ENCODE measurements at regions not wholly inside any gene's neighbourhood (a gene's known extent, or its start where the extent isn't known, plus 50 kb on each side); places are given as distances from the start of the nearest gene placed in this dataset.

DNA sequence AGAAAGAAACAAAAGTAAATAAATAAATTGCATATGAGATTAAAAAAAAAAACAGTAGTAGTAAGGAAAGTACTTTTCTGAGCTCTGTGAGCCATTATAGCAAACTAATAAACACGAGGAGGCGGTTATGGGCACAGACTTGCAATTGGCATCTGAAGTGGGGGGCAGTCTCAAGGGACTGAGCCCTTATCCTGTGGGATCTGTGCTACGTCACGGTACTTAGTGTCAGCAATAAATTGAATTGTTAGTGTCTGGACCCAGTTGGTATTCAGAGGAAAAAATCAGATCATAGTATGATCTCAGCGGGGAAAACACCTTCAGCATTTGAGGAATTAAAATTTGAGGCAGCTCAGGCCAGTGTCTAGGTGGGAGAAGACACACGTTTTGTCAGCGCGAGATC is 76.6 kb upstream of the TEX51 start:
- no peaks in the 10 kb centered on the region for H3K4me1 Mint-ChIP-seq (ENCODE audit: unreplicated experiment)

DNA sequence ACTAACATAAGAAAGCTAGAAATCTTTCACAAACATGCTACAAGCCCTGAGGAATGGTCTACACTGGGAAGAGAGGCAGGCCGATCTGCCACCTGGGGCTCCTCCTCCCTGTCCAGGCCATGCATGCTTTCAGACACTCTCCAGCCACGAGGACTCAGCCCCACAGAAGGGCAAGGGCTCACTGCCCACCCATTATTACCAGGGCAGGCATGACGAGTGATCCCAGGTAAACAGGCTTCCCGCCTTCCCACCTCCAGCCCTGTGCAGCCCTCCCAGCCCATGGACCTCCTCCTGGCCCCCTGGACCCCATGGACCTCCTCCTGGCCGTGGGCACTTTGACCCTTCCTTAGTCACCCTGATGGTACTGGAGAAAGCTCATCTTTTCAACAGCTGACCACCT is 75.8 kb upstream of the TEX51 start:
- no peak for DNase-seq (ENCODE audit: extremely low spot score, unreplicated experiment)
- Mint-ChIP-seq H3K4me3 (no peak overlapping the region), H3K36me3 (no peaks in the 10 kb centered on the region), H3K27ac (no peak overlapping the region), H3K9me3 (no peaks in the 10 kb centered on the region), H3K4me1 (ENCODE audit: unreplicated experiment) (no peaks in the 10 kb centered on the region), H3K27me3 (no peaks in the 10 kb centered on the region)
- TF ChIP-seq, protein P1, sequence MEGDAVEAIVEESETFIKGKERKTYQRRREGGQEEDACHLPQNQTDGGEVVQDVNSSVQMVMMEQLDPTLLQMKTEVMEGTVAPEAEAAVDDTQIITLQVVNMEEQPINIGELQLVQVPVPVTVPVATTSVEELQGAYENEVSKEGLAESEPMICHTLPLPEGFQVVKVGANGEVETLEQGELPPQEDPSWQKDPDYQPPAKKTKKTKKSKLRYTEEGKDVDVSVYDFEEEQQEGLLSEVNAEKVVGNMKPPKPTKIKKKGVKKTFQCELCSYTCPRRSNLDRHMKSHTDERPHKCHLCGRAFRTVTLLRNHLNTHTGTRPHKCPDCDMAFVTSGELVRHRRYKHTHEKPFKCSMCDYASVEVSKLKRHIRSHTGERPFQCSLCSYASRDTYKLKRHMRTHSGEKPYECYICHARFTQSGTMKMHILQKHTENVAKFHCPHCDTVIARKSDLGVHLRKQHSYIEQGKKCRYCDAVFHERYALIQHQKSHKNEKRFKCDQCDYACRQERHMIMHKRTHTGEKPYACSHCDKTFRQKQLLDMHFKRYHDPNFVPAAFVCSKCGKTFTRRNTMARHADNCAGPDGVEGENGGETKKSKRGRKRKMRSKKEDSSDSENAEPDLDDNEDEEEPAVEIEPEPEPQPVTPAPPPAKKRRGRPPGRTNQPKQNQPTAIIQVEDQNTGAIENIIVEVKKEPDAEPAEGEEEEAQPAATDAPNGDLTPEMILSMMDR (conservative IDR thresholded peaks at IDR 0.05) = no peak

More for the DNA sequence above, 76.6 kb upstream of the TEX51 start:
- H3K27ac Mint-ChIP-seq = no peak overlapping the region
- H3K4me3 Mint-ChIP-seq = no peak overlapping the region
- DNase-seq (ENCODE audit: extremely low spot score, unreplicated experiment) = no peak
- no peaks in the 10 kb centered on the region for H3K36me3 Mint-ChIP-seq
- TF ChIP-seq, protein P1 (conservative IDR thresholded peaks at IDR 0.05) = no peak
- H3K27me3 Mint-ChIP-seq = no peaks in the 10 kb centered on the region
- H3K9me3 Mint-ChIP-seq = no peaks in the 10 kb centered on the region

DNA sequence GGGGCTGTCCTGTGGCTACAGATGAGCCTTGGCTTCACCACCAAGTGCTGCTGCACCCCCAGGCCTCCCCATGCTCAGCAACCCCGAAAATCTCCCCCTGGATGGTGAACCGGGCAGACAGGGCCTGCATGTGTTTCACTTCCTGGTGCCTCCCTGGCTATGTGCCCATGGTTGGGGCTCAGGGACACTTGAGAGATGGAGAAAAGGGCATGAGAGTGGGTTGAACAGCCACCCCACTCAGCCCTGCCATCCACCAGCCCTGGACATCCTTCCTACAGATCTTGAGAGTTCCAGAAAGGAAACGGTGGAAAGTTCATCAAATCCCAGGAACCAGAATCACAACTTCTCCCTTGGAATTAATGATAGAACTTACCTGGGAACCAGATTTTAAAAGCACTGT is 74.7 kb upstream of the TEX51 start:
- no peak overlapping the region for H3K4me3 Mint-ChIP-seq
- H3K36me3 Mint-ChIP-seq = no peaks in the 10 kb centered on the region
- no peak for DNase-seq (ENCODE audit: extremely low spot score, unreplicated experiment)
- H3K27me3 Mint-ChIP-seq = no peaks in the 10 kb centered on the region
- TF ChIP-seq, protein P1 (conservative IDR thresholded peaks at IDR 0.05) = no peak
- H3K4me1 Mint-ChIP-seq (ENCODE audit: unreplicated experiment) = no peaks in the 10 kb centered on the region
- H3K9me3 Mint-ChIP-seq = no peaks in the 10 kb centered on the region
- no peak overlapping the region for H3K27ac Mint-ChIP-seq

DNA sequence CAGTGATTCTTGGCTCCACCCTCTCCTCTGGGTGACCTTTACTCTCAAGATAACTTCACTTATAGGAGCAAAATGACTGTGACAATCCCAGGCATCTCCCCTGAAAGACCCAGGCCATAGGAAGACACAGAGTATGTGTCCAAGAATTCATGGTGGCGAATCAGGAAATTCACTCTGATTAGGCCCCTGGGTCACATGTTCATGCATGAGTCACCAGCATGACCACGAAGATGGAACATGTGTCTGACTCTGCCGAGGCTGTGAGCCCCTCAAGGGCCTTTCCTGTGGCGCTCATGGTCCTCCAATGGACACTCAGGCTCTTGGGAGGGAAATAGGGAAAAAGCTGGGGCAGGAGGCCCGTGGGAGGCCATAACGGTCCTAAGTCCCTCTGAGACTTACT is 74.0 kb upstream of the TEX51 start:
- Mint-ChIP-seq H3K4me1 (ENCODE audit: unreplicated experiment) (no peaks in the 10 kb centered on the region), H3K27ac (no peak overlapping the region), H3K4me3 (no peak overlapping the region), H3K27me3 (no peaks in the 10 kb centered on the region), H3K9me3 (no peaks in the 10 kb centered on the region), H3K36me3 (no peaks in the 10 kb centered on the region)
- DNase-seq (ENCODE audit: extremely low spot score, unreplicated experiment) = no peak
- TF ChIP-seq, protein P1 (conservative IDR thresholded peaks at IDR 0.05) = no peak

DNA sequence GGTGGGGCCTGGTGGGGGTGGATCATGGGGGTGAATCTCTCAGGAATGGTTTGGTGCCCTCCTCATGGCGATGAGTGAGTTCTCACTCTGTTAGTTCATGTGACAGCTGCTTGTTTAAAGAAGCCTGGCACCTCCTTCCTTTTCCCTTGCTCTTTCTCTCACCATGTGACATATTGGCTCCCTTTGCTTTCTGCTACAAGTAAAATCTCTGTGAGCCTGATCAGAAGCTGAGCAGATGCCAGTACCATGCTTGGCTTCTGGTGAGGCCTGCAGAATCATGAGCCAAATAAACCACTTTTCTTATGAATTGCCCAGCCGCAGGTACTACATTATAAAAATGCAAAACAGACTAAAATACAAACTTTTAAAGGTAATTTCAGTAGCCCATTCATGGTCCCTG is 73.4 kb upstream of the TEX51 start:
- TF ChIP-seq, protein P1 (conservative IDR thresholded peaks at IDR 0.05) = no peak
- Mint-ChIP-seq H3K27me3 (no peaks in the 10 kb centered on the region), H3K9me3 (no peaks in the 10 kb centered on the region), H3K36me3 (no peaks in the 10 kb centered on the region), H3K27ac (no peak overlapping the region), H3K4me3 (no peak overlapping the region), H3K4me1 (ENCODE audit: unreplicated experiment) (no peaks in the 10 kb centered on the region)
- no peak for DNase-seq (ENCODE audit: extremely low spot score, unreplicated experiment)

DNA sequence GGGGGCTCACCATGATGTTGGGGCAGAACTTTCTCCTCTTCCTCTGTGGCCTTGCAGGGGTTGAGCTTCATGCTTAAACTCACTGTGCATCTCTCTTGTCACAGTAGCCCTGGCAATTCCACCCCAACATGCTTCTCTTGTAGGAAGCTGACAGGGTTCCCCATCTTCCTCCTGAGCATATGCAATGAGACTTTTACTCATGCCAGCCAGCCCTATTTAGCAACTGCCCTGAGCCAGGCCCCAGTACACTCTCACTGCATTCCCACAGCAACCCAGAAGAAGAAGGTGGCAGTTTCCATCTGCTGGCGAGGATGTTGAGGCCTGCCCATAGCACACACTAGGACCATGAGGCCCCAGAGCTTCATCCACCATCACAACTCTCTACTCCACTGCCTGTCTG is 72.2 kb upstream of the TEX51 start:
- no peak for DNase-seq (ENCODE audit: extremely low spot score, unreplicated experiment)
- no peaks in the 10 kb centered on the region for H3K27me3 Mint-ChIP-seq
- H3K4me1 Mint-ChIP-seq (ENCODE audit: unreplicated experiment) = no peaks in the 10 kb centered on the region
- H3K27ac Mint-ChIP-seq = no peak overlapping the region
- H3K9me3 Mint-ChIP-seq = no peaks in the 10 kb centered on the region
- H3K4me3 Mint-ChIP-seq = no peak overlapping the region
- TF ChIP-seq, protein P1 (conservative IDR thresholded peaks at IDR 0.05) = no peak
- H3K36me3 Mint-ChIP-seq = no peaks in the 10 kb centered on the region
